Gastroesophageal sphincter (tissue), 4 donors: ENCODE measurements at regions not wholly inside any gene's neighbourhood (a gene's known extent, or its start where the extent isn't known, plus 50 kb on each side); places are given as distances from the start of the nearest gene placed in this dataset.

ENCODE experiments used
- ATAC-seq: fragments of 150-250 bp; one replicate; pipeline ENCODE4 v1.9.1; 2016; ENCODE audit warnings: mild to moderate bottlenecking, moderate library complexity
- H3K27ac ChIP-seq, 4 donors: fragments of 200-600 bp; sonication (generic) in 3 of 4; 1 replicate in 3 of 4; 2 replicates in 1 of 4; pipeline ENCODE4 v1.5.1; 2016 to 2019
- H3K27me3 ChIP-seq: fragments of 200-600 bp; sonication (generic); one replicate; pipeline ENCODE4 v1.5.1; 2019
- H3K36me3 ChIP-seq, 2 donors: fragments of 200-600 bp; sonication (generic); one replicate each; pipeline ENCODE4 v1.5.1; 2019; ENCODE audit warnings: control low read depth in 1 of 2
- H3K4me1 ChIP-seq, 3 donors: fragments of 200-600 bp; sonication (generic); 1 replicate in 2 of 3; 2 replicates in 1 of 3; pipeline ENCODE4 v1.5.1; 2016 to 2019; ENCODE audit warnings: control low read depth in 2 of 3
- H3K4me3 ChIP-seq, 2 donors: fragments of 200-600 bp; sonication (generic); one replicate each; pipeline ENCODE4 v1.5.1; 2019; ENCODE audit warnings: mild to moderate bottlenecking in 1 of 2, moderate library complexity in 1 of 2
- H3K9me3 ChIP-seq, 3 donors: fragments of 200-600 bp; sonication (generic); one replicate each; pipeline ENCODE4 v1.5.1; 2017 to 2019; ENCODE audit warnings: control low read depth in 2 of 3
- EP300 ChIP-seq: sonication (generic); formaldehyde crosslinking; IDR thresholded peaks from one replicate; pipeline ENCODE4 v1.6.1; 2017; ENCODE audit warnings: antibody characterized with exemption, mild to moderate bottlenecking
- POLR2A ChIP-seq, 2 donors: fragments of 450-650 bp; IDR thresholded peaks; one replicate each; pipeline ENCODE4 v1.6.1; 2017; ENCODE audit warnings: antibody characterized with exemption in 2 of 2, mild to moderate bottlenecking in 2 of 2, moderate library complexity in 1 of 2
- POLR2AphosphoS5 ChIP-seq: sonication (generic); formaldehyde crosslinking; IDR thresholded peaks from one replicate; pipeline ENCODE4 v1.6.1; 2017; ENCODE audit warnings: antibody characterized with exemption
- WGBS, 2 donors: methylation state at CpG; one replicate each; pipeline ENCODE4 v1.1.5; 2018; ENCODE audit warnings: low coverage in 1 of 2; 5-methylcytosine and 5-hydroxymethylcytosine counted together
- TF ChIP-seq, protein P1 (sequence below), 4 experiments: fragments of 200-600 bp in 2 of 4; fragments of 450-650 bp in 2 of 4; sonication (generic) in 1 of 4; IDR thresholded peaks; one replicate each; pipeline ENCODE4 v1.5.1; 2017 to 2019; ENCODE audit warnings: antibody characterized with exemption in 4 of 4, mild to moderate bottlenecking in 2 of 4, moderate library complexity in 2 of 4

DNA sequence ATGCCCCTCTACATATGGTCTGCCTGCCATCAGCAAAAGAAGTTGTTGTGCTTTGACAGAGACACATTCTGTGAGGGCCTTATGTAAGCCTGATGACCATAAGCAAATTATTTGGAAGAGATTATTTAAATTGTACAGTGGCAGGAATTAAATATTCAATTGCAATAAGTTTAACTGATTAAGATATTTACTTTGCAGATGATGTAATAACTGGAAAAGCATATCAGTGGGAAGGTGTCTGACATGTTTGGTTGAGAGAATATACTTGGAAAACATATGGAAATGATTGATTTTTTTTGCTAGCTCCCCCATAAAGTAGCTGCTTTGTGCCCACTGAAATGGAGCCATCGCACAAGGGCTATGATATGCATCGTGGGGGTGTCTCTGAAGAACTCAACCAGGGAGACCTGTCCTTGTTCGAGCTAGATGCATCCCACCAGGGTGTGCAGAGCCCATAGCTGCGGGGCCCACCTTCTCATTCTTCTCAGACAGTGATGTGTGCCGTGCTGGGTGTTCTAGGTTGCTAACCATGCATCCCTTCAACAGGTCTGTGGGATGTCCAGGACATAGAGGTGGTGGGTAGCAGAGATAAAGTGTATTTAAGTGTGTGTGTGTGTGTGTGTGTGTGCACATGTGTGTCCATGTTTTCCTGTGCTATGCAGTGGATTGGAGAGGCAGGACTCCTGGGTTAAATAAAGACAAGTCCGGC, 90.4 kb upstream of the PARD3B start:
- 96 to 97% methylated on average over 3 to 5 of the region's 6 CpGs for WGBS, 2 donors
- Histone ChIP-seq H3K4me3 (no peak overlapping the region), H3K27ac (peak overlapping the region in 3 of 4 donors; percentile 65 to 78 (median 71)), H3K36me3 (no peaks in the 10 kb centered on the region), H3K4me1 (peaks cover 8 to 35% (median 12%) of the 10 kb centered on the region in 3 donors), H3K9me3 (no peaks in the 10 kb centered on the region), H3K27me3 (no peaks in the 10 kb centered on the region)
- TF ChIP-seq POLR2A (IDR thresholded peaks at IDR 0.05) (no peak), POLR2AphosphoS5 (no peak), EP300 (no peak)
- TF ChIP-seq, protein P1, sequence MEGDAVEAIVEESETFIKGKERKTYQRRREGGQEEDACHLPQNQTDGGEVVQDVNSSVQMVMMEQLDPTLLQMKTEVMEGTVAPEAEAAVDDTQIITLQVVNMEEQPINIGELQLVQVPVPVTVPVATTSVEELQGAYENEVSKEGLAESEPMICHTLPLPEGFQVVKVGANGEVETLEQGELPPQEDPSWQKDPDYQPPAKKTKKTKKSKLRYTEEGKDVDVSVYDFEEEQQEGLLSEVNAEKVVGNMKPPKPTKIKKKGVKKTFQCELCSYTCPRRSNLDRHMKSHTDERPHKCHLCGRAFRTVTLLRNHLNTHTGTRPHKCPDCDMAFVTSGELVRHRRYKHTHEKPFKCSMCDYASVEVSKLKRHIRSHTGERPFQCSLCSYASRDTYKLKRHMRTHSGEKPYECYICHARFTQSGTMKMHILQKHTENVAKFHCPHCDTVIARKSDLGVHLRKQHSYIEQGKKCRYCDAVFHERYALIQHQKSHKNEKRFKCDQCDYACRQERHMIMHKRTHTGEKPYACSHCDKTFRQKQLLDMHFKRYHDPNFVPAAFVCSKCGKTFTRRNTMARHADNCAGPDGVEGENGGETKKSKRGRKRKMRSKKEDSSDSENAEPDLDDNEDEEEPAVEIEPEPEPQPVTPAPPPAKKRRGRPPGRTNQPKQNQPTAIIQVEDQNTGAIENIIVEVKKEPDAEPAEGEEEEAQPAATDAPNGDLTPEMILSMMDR (IDR thresholded peaks at IDR 0.05), result no peak
- no peak for ATAC-seq

DNA sequence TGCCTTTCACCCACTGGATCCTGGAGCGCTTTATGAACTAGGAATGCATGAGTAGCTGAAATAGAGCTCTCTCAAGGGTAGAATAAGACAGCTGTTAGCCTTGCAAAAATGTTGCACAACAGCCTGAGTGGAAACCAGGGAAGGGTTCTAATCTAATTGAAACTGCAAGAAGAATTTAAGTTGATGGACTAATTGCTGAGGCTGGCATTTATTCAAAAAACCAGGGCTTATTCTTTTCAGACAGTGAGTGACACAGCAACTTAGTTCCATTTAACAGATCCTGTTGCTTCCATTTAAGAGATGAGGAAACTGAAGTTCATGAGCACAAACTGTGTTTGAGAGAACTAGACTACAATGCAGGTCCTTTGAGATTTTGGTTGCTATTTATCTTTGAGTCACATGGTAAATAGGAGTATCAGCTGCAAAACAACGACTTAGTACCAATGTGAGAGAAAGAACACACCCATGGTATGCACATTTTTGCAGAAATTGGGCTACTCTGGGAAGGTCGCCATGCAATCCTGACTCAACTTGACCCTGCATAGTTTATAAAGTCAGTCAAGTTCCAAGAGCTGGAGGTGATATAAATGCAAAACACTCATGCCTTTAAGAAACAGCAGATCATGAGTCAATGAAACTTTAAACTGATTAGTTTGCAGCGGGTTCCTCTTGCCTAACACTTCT, 76.4 kb upstream of the PARD3B start:
- 49 to 55% methylated on average over 3 to 4 of the region's 4 CpGs for WGBS, 2 donors
- Histone ChIP-seq H3K9me3 (no peaks in the 10 kb centered on the region), H3K27me3 (no peaks in the 10 kb centered on the region), H3K27ac (no peak overlapping the region), H3K36me3 (no peaks in the 10 kb centered on the region), H3K4me1 (peaks cover 0 to 6% (median 0%) of the 10 kb centered on the region in 3 donors), H3K4me3 (no peak overlapping the region)
- peak; percentile 78 for ATAC-seq
- no peak for TF ChIP-seq POLR2AphosphoS5
- TF ChIP-seq, protein P1 (IDR thresholded peaks at IDR 0.05), result no peak

DNA sequence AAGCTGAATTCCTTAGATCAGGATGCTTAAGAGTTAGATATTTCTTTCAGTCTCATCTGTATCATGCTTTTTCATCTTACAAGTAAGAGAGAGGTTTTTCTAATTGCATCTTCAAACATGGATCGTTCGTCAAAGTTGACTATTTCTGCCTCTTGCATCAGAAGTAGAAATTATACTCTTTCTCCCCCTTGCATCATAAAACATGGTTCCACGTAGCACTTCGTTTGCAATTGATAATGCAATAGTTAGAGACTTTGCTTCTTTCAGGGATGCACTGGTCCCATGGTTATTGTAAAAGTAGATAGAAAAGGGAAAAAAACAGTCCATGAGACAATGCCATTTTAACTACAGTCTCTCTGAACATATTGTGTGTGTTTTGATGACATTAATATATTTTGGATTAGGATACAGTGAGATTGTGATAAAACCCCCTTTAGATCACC, 75.1 kb upstream of the PARD3B start:
- Histone ChIP-seq H3K27ac (no peak overlapping the region), H3K27me3 (no peaks in the 10 kb centered on the region), H3K4me3 (no peak overlapping the region), H3K4me1 (peaks cover 0 to 6% (median 0%) of the 10 kb centered on the region in 3 donors), H3K9me3 (no peaks in the 10 kb centered on the region), H3K36me3 (no peaks in the 10 kb centered on the region)
- 83 to 84% methylated on average over 4 of the region's 4 CpGs for WGBS, 2 donors
- no peak for ATAC-seq
- no peak for TF ChIP-seq EP300
- no peak for TF ChIP-seq POLR2A (IDR thresholded peaks at IDR 0.05)
- TF ChIP-seq, protein P1 (IDR thresholded peaks at IDR 0.05), result no peak
- no peak for TF ChIP-seq POLR2AphosphoS5

DNA sequence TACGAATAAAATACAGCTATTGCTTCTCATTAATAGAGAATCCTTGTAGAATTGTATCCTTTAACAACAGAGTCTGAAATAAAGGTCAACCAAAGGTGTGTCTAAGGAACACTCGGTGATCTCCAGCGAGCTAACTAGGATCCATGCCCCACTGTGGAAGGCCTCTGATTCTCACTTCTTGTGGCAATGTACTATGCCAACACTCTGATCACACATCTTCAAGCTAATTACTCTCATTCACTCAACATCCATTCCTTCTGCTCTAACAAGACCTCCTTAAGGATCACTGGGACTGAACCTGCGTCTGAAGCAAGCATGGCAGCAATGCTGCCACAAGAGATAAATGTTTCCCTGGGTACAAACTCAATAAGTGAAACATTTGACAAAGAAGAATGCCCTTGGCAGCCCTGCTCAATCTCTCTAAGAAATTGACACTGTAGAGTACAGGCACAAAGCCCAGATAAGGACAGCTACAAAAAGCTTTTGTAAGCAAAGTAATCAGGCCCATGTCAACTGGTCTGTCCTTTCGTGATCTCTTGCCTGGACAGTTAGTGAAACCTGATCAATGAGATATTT, 74.6 kb upstream of the PARD3B start:
- Histone ChIP-seq H3K27me3 (no peaks in the 10 kb centered on the region), H3K4me1 (peaks cover 0 to 6% (median 0%) of the 10 kb centered on the region in 3 donors), H3K27ac (no peak overlapping the region), H3K9me3 (no peaks in the 10 kb centered on the region), H3K4me3 (no peak overlapping the region), H3K36me3 (no peaks in the 10 kb centered on the region)
- ATAC-seq, result no peak
- 85 to 90% methylated on average over 4 to 5 of the region's 5 CpGs for WGBS, 2 donors
- TF ChIP-seq POLR2A (IDR thresholded peaks at IDR 0.05) (no peak), EP300 (no peak), POLR2AphosphoS5 (no peak)
- TF ChIP-seq, protein P1 (IDR thresholded peaks at IDR 0.05), result no peak
